ENCODE measurements at regions not wholly inside any gene's neighbourhood (a gene's known extent, or its start where the extent isn't known, plus 50 kb on each side); places are given as distances from the start of the nearest gene placed in this dataset.
A peak's percentile ranks its signal among the peaks of the same experiment; 100 is the strongest.
"Not testable (repeated sequence)": the region's sequence is repeated elsewhere in the genome, so short reads cannot be mapped to it uniquely, and the experiment has no call there.

GRCh38 chr16:14384745-14385144, 245.3 kb downstream of the PARN start:
- peaks cover 0 to 3% (median 0%) of the 10 kb centered on the region in 7 donors for H3K9me3 Mint-ChIP-seq
- H3K4me1 Mint-ChIP-seq: peaks cover 0 to 2% (median 0%) of the 10 kb centered on the region in 4 donors
- peaks cover 15% of the 10 kb centered on the region for H3K27me3 Mint-ChIP-seq
- H3K4me1 ChIP-seq (ENCODE audit: control insufficient read depth, insufficient read depth, low read length, poor library complexity, severe bottlenecking): no peaks in the 10 kb centered on the region
- H3K27ac Mint-ChIP-seq: no peak overlapping the region
- no peak overlapping the region for H3K4me3 ChIP-seq (ENCODE audit: low read depth, low read length)
- H3K27ac ChIP-seq (ENCODE audit: insufficient read depth, low read length, poor library complexity, severe bottlenecking): no peak overlapping the region
- DNase-seq (no peak), ATAC-seq (ENCODE audit: low read depth in 2 of 2) (no peak)
- H3K36me3 ChIP-seq (ENCODE audit: control insufficient read depth, insufficient read depth, low read length): no peaks in the 10 kb centered on the region
- H3K27me3 ChIP-seq (ENCODE audit: control insufficient read depth, insufficient read depth, low read length): no peaks in the 10 kb centered on the region
- no peaks in the 10 kb centered on the region for H3K9me3 ChIP-seq (ENCODE audit: control insufficient read depth in 2 of 2, low read length in 2 of 2)
- H3K36me3 Mint-ChIP-seq: no peaks in the 10 kb centered on the region
- no peak overlapping the region for H3K4me3 Mint-ChIP-seq

DNA sequence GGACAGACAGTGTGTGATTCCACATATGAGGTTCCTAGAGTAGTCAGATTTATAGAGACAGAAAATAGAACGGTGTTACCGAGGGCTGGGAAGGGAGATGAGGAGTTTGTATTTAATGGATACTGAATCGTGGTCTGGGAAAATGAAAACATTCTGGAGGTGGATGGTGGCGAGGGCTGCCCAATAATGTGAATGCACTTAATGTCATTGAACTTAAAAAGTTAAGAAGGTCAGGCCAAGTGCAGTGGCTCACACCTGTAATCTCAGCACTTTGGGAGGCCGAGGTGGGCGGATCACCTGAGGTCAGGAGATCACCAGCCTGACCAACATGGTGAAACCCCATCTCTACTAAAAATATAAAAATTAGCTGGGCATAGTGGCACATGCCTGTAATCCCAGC, 246.2 kb downstream of the PARN start:
- not testable (repeated sequence) for ATAC-seq (ENCODE audit: low read depth in 2 of 2); H3K9me3 Mint-ChIP-seq; H3K4me1 ChIP-seq (ENCODE audit: control insufficient read depth, insufficient read depth, low read length, poor library complexity, severe bottlenecking); H3K4me1 Mint-ChIP-seq; H3K36me3 ChIP-seq (ENCODE audit: control insufficient read depth, insufficient read depth, low read length); DNase-seq; H3K27ac Mint-ChIP-seq; H3K27ac ChIP-seq (ENCODE audit: insufficient read depth, low read length, poor library complexity, severe bottlenecking); H3K4me3 ChIP-seq (ENCODE audit: low read depth, low read length); H3K36me3 Mint-ChIP-seq; H3K9me3 ChIP-seq (ENCODE audit: control insufficient read depth in 2 of 2, low read length in 2 of 2); H3K27me3 ChIP-seq (ENCODE audit: control insufficient read depth, insufficient read depth, low read length)
- Mint-ChIP-seq H3K4me3 (peak overlapping the region in 1 of 4 donors; percentile 11), H3K27me3 (peaks cover 15% of the 10 kb centered on the region)

DNA sequence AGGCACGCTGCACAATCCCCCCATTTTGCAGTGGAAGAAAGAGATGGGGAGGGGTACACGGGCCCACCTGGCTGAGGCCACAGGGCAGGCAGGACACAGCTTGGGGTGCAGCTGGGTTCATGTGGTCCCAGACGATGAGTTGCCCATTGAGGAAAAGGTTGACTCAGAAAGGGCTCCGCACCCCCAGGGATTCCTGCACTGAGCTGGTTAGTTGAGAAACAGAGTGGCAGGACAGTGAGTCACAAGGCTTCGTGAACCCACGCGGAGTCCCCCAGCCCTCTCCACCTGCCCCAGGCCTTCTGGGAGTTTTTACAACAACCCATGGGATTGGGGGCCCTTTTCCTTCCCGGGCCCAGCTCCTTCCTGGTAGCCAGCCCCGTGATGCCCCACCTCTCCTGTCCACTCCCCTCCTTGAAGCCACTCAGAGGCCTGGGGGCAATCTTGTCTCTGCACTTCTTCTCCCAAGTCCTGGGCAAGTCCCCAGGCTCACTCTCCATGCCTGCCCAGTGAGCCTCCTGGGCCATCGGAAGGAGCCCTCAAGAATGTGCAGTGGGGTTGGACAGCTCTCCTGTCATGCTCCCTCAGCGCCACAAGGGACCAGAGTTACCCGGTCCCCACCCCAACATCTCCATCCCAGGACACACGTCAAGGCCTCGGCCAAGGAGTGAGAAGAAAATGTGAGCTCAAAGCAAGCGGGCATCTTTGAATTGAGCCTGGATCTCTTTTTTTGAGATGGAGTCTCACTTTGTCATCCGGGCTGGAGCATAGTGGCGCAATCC, 251.2 kb downstream of the PARN start:
- Mint-ChIP-seq H3K36me3 (no peaks in the 10 kb centered on the region), H3K27ac (peak overlapping the region in 1 of 3 donors; percentile 26), H3K4me1 (peaks cover 0 to 6% (median 0%) of the 10 kb centered on the region in 4 donors), H3K9me3 (peaks cover 0 to 3% (median 0%) of the 10 kb centered on the region in 7 donors), H3K4me3 (no peak overlapping the region), H3K27me3 (peaks cover 12% of the 10 kb centered on the region)
- no peaks in the 10 kb centered on the region for H3K9me3 ChIP-seq (ENCODE audit: control insufficient read depth in 2 of 2, low read length in 2 of 2)
- H3K4me3 ChIP-seq (ENCODE audit: low read depth, low read length): no peak overlapping the region
- H3K27me3 ChIP-seq (ENCODE audit: control insufficient read depth, insufficient read depth, low read length): no peaks in the 10 kb centered on the region
- no peak for ATAC-seq (ENCODE audit: low read depth in 2 of 2)
- H3K36me3 ChIP-seq (ENCODE audit: control insufficient read depth, insufficient read depth, low read length): no peaks in the 10 kb centered on the region
- H3K27ac ChIP-seq (ENCODE audit: insufficient read depth, low read length, poor library complexity, severe bottlenecking): no peak overlapping the region
- no peak for DNase-seq
- no peaks in the 10 kb centered on the region for H3K4me1 ChIP-seq (ENCODE audit: control insufficient read depth, insufficient read depth, low read length, poor library complexity, severe bottlenecking)

DNA sequence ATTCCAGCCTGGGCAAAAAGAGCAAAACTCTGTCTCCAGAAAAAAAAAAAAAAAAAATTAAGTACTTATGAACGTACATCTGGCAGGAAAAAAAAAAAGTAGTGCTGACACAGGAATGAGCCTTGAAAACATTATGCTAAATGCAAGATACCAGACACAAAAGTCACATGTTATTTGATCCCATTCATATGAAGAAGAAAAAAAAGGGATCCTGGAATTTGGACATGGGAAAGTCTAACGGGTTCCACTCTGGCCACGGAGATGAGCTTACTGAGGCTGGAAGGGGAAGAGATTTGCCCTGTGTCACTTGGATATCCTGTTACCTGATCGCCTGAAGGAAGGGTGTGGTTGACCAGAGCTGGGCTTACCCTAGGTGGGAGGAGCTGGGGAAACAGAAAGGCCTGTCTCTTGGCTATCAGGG, 251.9 kb downstream of the PARN start:
- no peak overlapping the region for H3K4me3 Mint-ChIP-seq
- peaks cover 0 to 4% (median 0%) of the 10 kb centered on the region in 4 donors for H3K4me1 Mint-ChIP-seq
- DNase-seq (peak in 1 of 3 donors; percentile 35), ATAC-seq (ENCODE audit: low read depth in 2 of 2) (no peak)
- H3K36me3 Mint-ChIP-seq: no peaks in the 10 kb centered on the region
- H3K4me1 ChIP-seq (ENCODE audit: control insufficient read depth, insufficient read depth, low read length, poor library complexity, severe bottlenecking): no peaks in the 10 kb centered on the region
- no peak overlapping the region for H3K27ac Mint-ChIP-seq
- no peaks in the 10 kb centered on the region for H3K9me3 ChIP-seq (ENCODE audit: control insufficient read depth in 2 of 2, low read length in 2 of 2)
- no peak overlapping the region for H3K4me3 ChIP-seq (ENCODE audit: low read depth, low read length)
- H3K27ac ChIP-seq (ENCODE audit: insufficient read depth, low read length, poor library complexity, severe bottlenecking): no peak overlapping the region
- no peaks in the 10 kb centered on the region for H3K9me3 Mint-ChIP-seq
- H3K36me3 ChIP-seq (ENCODE audit: control insufficient read depth, insufficient read depth, low read length): no peaks in the 10 kb centered on the region
- H3K27me3 ChIP-seq (ENCODE audit: control insufficient read depth, insufficient read depth, low read length): no peaks in the 10 kb centered on the region
- H3K27me3 Mint-ChIP-seq: peaks cover 12% of the 10 kb centered on the region

DNA sequence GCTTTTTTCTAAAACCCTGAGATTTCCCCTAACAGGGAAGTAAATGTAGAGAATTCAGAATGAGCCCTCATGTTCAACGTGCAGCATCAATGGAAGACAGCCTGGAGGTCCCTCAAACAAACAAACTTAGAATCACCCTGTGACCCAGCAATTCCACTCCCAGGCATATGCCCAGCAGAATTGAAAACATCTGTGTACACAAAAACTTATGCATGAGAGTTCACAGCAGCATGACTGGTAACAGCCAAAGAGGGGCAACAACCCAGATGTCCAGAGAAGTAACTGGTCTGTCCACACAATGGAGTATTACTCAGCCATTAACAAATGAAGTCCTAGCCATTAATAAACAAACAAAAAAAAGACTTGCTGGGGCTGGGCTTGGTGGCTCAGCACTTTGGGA, 252.7 kb downstream of the PARN start:
- no peaks in the 10 kb centered on the region for H3K36me3 Mint-ChIP-seq

GRCh38 chr16:14375132-14375491, 254.9 kb downstream of the PARN start:
- Histone ChIP-seq H3K36me3 (ENCODE audit: control insufficient read depth, insufficient read depth, low read length) (no peaks in the 10 kb centered on the region), H3K27me3 (ENCODE audit: control insufficient read depth, insufficient read depth, low read length) (no peaks in the 10 kb centered on the region), H3K4me1 (ENCODE audit: control insufficient read depth, insufficient read depth, low read length, poor library complexity, severe bottlenecking) (no peaks in the 10 kb centered on the region), H3K9me3 (ENCODE audit: control insufficient read depth in 2 of 2, low read length in 2 of 2) (no peaks in the 10 kb centered on the region), H3K27ac (ENCODE audit: insufficient read depth, low read length, poor library complexity, severe bottlenecking) (no peak overlapping the region), H3K4me3 (ENCODE audit: low read depth, low read length) (no peak overlapping the region)
- Mint-ChIP-seq H3K27me3 (peaks cover 2% of the 10 kb centered on the region), H3K4me1 (peaks cover 0 to 4% (median 0%) of the 10 kb centered on the region in 4 donors), H3K36me3 (no peaks in the 10 kb centered on the region), H3K9me3 (no peaks in the 10 kb centered on the region), H3K4me3 (no peak overlapping the region), H3K27ac (no peak overlapping the region)
- ATAC-seq (ENCODE audit: low read depth in 2 of 2) (no peak), DNase-seq (no peak)

More for the DNA sequence above, 252.7 kb downstream of the PARN start:
- Histone ChIP-seq H3K36me3 (ENCODE audit: control insufficient read depth, insufficient read depth, low read length) (no peaks in the 10 kb centered on the region), H3K4me1 (ENCODE audit: control insufficient read depth, insufficient read depth, low read length, poor library complexity, severe bottlenecking) (no peaks in the 10 kb centered on the region), H3K4me3 (ENCODE audit: low read depth, low read length) (no peak overlapping the region), H3K27me3 (ENCODE audit: control insufficient read depth, insufficient read depth, low read length) (no peaks in the 10 kb centered on the region), H3K27ac (ENCODE audit: insufficient read depth, low read length, poor library complexity, severe bottlenecking) (no peak overlapping the region), H3K9me3 (ENCODE audit: control insufficient read depth in 2 of 2, low read length in 2 of 2) (no peaks in the 10 kb centered on the region)
- Mint-ChIP-seq H3K9me3 (no peaks in the 10 kb centered on the region), H3K27ac (no peak overlapping the region), H3K27me3 (peaks cover 11% of the 10 kb centered on the region), H3K4me1 (peaks cover 0 to 4% (median 0%) of the 10 kb centered on the region in 4 donors), H3K4me3 (no peak overlapping the region)
- DNase-seq (no peak), ATAC-seq (ENCODE audit: low read depth in 2 of 2) (no peak)

DNA sequence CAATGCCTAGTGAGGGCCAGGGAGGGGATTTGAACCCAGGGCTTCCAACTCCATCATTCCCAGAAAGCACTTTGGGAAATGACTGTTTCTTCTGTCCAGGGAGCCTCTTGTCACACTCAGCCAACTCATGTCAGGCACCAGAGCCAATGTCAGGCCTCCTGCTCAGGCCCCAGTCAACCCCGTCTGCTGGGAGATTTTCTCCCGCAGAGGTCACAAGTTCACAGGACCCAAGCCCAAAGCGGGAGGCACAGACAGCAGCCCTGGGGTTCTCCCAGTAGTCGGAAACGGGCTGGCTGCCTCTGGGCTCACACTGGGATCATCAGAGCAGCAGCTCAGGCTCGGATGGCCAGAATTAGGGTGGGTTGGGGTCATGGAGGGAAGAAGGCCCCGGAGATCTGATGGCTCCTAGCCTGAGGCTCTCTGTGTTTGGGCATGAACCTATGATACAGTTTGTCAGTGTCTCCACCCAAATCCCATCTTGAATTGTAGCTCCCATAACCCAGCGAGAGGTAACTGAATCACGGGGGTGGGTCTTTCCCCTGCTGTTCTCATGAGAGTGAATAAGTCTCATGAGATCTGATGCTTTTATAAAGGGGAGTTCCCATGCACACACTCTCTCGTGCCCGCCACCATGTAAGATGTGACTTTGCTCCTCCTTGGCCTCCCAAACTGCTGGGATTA, 255.5 kb downstream of the PARN start:
- Mint-ChIP-seq H3K36me3 (no peaks in the 10 kb centered on the region), H3K4me3 (no peak overlapping the region), H3K4me1 (peaks cover 0 to 4% (median 0%) of the 10 kb centered on the region in 4 donors), H3K27ac (no peak overlapping the region), H3K27me3 (no peaks in the 10 kb centered on the region), H3K9me3 (no peaks in the 10 kb centered on the region)
- no peak for ATAC-seq (ENCODE audit: low read depth in 2 of 2)
- DNase-seq: no peak
- Histone ChIP-seq H3K27ac (ENCODE audit: insufficient read depth, low read length, poor library complexity, severe bottlenecking) (no peak overlapping the region), H3K27me3 (ENCODE audit: control insufficient read depth, insufficient read depth, low read length) (no peaks in the 10 kb centered on the region), H3K9me3 (ENCODE audit: control insufficient read depth in 2 of 2, low read length in 2 of 2) (no peaks in the 10 kb centered on the region), H3K4me1 (ENCODE audit: control insufficient read depth, insufficient read depth, low read length, poor library complexity, severe bottlenecking) (no peaks in the 10 kb centered on the region), H3K36me3 (ENCODE audit: control insufficient read depth, insufficient read depth, low read length) (no peaks in the 10 kb centered on the region), H3K4me3 (ENCODE audit: low read depth, low read length) (no peak overlapping the region)

- Mint-ChIP-seq H3K27me3 (no peaks in the 10 kb centered on the region), H3K9me3 (no peaks in the 10 kb centered on the region)
Observed at GRCh38 chr16:14373896-14374295, 256.2 kb downstream of the PARN start.

More at GRCh38 chr16:14373896-14374295, 256.2 kb downstream of the PARN start:
- Mint-ChIP-seq H3K4me3 (no peak overlapping the region), H3K36me3 (no peaks in the 10 kb centered on the region), H3K4me1 (peaks cover 0 to 4% (median 0%) of the 10 kb centered on the region in 4 donors), H3K27ac (no peak overlapping the region)
- Histone ChIP-seq H3K36me3 (ENCODE audit: control insufficient read depth, insufficient read depth, low read length) (no peaks in the 10 kb centered on the region), H3K9me3 (ENCODE audit: control insufficient read depth in 2 of 2, low read length in 2 of 2) (no peaks in the 10 kb centered on the region), H3K27me3 (ENCODE audit: control insufficient read depth, insufficient read depth, low read length) (no peaks in the 10 kb centered on the region), H3K27ac (ENCODE audit: insufficient read depth, low read length, poor library complexity, severe bottlenecking) (no peak overlapping the region), H3K4me3 (ENCODE audit: low read depth, low read length) (no peak overlapping the region), H3K4me1 (ENCODE audit: control insufficient read depth, insufficient read depth, low read length, poor library complexity, severe bottlenecking) (no peaks in the 10 kb centered on the region)
- DNase-seq: no peak
- no peak for ATAC-seq (ENCODE audit: low read depth in 2 of 2)

Data from CD4-positive, CD25-positive, alpha-beta regulatory T cell (primary cell).